Heart left ventricle (tissue), 16 donors: ENCODE measurements at regions not wholly inside any gene's neighbourhood (a gene's known extent, or its start where the extent isn't known, plus 50 kb on each side); places are given as distances from the start of the nearest gene placed in this dataset.

ENCODE experiments used
- ATAC-seq, 4 donors: fragments of 200-7000 bp; cut with Tn5 transposase; one replicate each; pipeline ENCODE4 v1.9.1; 2020 to 2022; ENCODE audit warnings: moderate library complexity in 4 of 4, mild to moderate bottlenecking in 3 of 4, moderate number of reproducible peaks in 1 of 4
- DNase-seq, 5 donors: peaks; one replicate each; pipeline ENCODE4 v3.0.0-alpha.2; 2020
- H3K27ac ChIP-seq, 12 donors: fragments of 200-600 bp; sonication (generic) in 4 of 12; one replicate each; pipeline versions ENCODE4 v1.5.0 to v1.8.0; 2016 to 2022; ENCODE audit warnings: mild to moderate bottlenecking in 2 of 12
- H3K27me3 ChIP-seq, 9 donors: fragments of 200-600 bp; sonication (generic) in 2 of 9; one replicate each; pipeline versions ENCODE4 v1.5.1 to v1.8.0; 2016 to 2022; ENCODE audit warnings: mild to moderate bottlenecking in 3 of 9
- H3K36me3 ChIP-seq, 9 donors: fragments of 200-600 bp; sonication (generic) in 2 of 9; one replicate each; pipeline versions ENCODE4 v1.5.0 to v1.8.0; 2018 to 2022; ENCODE audit warnings: mild to moderate bottlenecking in 2 of 9
- H3K4me1 ChIP-seq, 12 donors: fragments of 200-600 bp; sonication (generic) in 4 of 12; one replicate each; pipeline versions ENCODE4 v1.5.0 to v1.8.0; 2016 to 2022; ENCODE audit warnings: mild to moderate bottlenecking in 3 of 12
- H3K4me3 ChIP-seq, 12 donors: fragments of 200-600 bp; sonication (generic) in 4 of 12; one replicate each; pipeline versions ENCODE4 v1.5.0 to v1.8.0; 2017 to 2022; ENCODE audit warnings: mild to moderate bottlenecking in 9 of 12, moderate library complexity in 4 of 12
- H3K9me3 ChIP-seq, 12 donors: fragments of 200-600 bp; sonication (generic) in 4 of 12; one replicate each; pipeline versions ENCODE4 v1.5.0 to v1.8.0; 2016 to 2022; ENCODE audit warnings: mild to moderate bottlenecking in 1 of 12
- CTCF ChIP-seq, 12 donors: fragments of 200-600 bp; sonication (generic) in 4 of 12; IDR thresholded peaks; one replicate each; pipeline versions ENCODE4 v1.5.0 to v1.8.0; 2018 to 2022; ENCODE audit warnings: antibody characterized with exemption in 12 of 12, mild to moderate bottlenecking in 5 of 12
- POLR2A ChIP-seq, 2 donors: fragments of 450-650 bp; IDR thresholded peaks; one replicate each; pipeline ENCODE4 v1.6.1; 2017; ENCODE audit warnings: antibody characterized with exemption in 2 of 2, mild to moderate bottlenecking in 2 of 2, moderate library complexity in 2 of 2
- WGBS, 4 donors: extraction: QIAGEN DNeasy Blood & Tissue Kit in 2 of 4; methylation state at CpG; one replicate each; pipeline versions ENCODE4 v1.1.5 to v1.1.7; 2013 to 2018; 5-methylcytosine and 5-hydroxymethylcytosine counted together
- intact Hi-C, 10 donors: fragments of 100-400 bp; cut with DNase I; formaldehyde crosslinking; loops; one replicate each; pipeline versions ENCODE4 v1.11.1 to v1.14.2; 2022
- donor health status: ischemic (EF 13 %, LVEDD 7.1; RV severe dilation, severe dysfunction).
- donor health status: healthy with polysubstance abuse.
- donor health status: DM: no; HTN: yes; CAD: no.
- donor health status: DM: no; HTN: no; CAD: no.
- donor health status: ischemic (EF 25% LVEDD 6.9; RV normal size, moderate dysfunction).
- donor health status: ischemic (EF 25% LVEDD 5.7; RV mildly dilated, moderate dysfunction).
- donor health status: healthy.
- donor health status: DM: yes; HTN: yes; CAD: no.
- donor health status: ischemic (EF 35%, LVEDD 5.7; RV mildly dilated, moderate dysfunction).
- donor health status: nonischemic (EF 11% LVEDD 7.7; RV severe dilation, severe dysfunction).
- donor health status: DM: yes; HTN: yes; CAD: no.
- donor health status: PGD.
- donor health status: ischemic (EF 29% LVEDD 5.4; RV normal size, mild dysfunction).
- donor health status: nonischemic (EF 23%, LVEDD 6.1; RV moderate dilation, normal function).

GRCh38 chr17:52666264-52666663, 507.8 kb upstream of the CA10 start:
- ATAC-seq (no peak), DNase-seq (no peak)
- Histone ChIP-seq H3K9me3 (no peaks in the 10 kb centered on the region), H3K36me3 (no peaks in the 10 kb centered on the region), H3K4me3 (no peak overlapping the region), H3K27ac (no peak overlapping the region), H3K4me1 (no peaks in the 10 kb centered on the region), H3K27me3 (no peaks in the 10 kb centered on the region)
- WGBS, 4 donors = 70 to 81% (median 78%) methylated on average over 1 of the region's 1 CpG
- intact Hi-C loops = loop anchor here in 1 of 10 donors (10.0 kb wide), 1 partner anchor 61 kb away; no protein-coding TSS in a partner anchor
- no peak for TF ChIP-seq POLR2A (IDR thresholded peaks at IDR 0.05)
- TF ChIP-seq CTCF (IDR thresholded peaks at IDR 0.05) = no peak

- TF ChIP-seq POLR2A (IDR thresholded peaks at IDR 0.05) (no peak), CTCF (IDR thresholded peaks at IDR 0.05) (no peak)
- ATAC-seq (no peak), DNase-seq (no peak)
- no peaks in the 10 kb centered on the region for H3K4me1 ChIP-seq
- H3K36me3 ChIP-seq = no peaks in the 10 kb centered on the region
- H3K9me3 ChIP-seq = no peaks in the 10 kb centered on the region
- intact Hi-C loops = loop anchor here in 1 of 10 donors (10.0 kb wide), 1 partner anchor 56 kb away; no protein-coding TSS in a partner anchor
- H3K4me3 ChIP-seq = no peak overlapping the region
- no peak overlapping the region for H3K27ac ChIP-seq
- H3K27me3 ChIP-seq = no peaks in the 10 kb centered on the region
- 63 to 88% (median 69%) methylated on average over 2 of the region's 2 CpGs for WGBS, 4 donors
Observed at GRCh38 chr17:52660692-52661091, 502.2 kb upstream of the CA10 start.

- Histone ChIP-seq H3K27me3 (no peaks in the 10 kb centered on the region), H3K4me3 (no peak overlapping the region), H3K27ac (no peak overlapping the region), H3K36me3 (no peaks in the 10 kb centered on the region), H3K9me3 (no peaks in the 10 kb centered on the region), H3K4me1 (no peaks in the 10 kb centered on the region)
- no peak for TF ChIP-seq POLR2A (IDR thresholded peaks at IDR 0.05)
- TF ChIP-seq CTCF (IDR thresholded peaks at IDR 0.05) = no peak
- WGBS, 4 donors = 72 to 85% (median 78%) methylated on average over 1 of the region's 1 CpG
- ATAC-seq = no peak
- DNase-seq = no peak
- intact Hi-C loops = no loop called here
Observed at GRCh38 chr17:52653014-52653413, 494.5 kb upstream of the CA10 start.

GRCh38 chr17:52648995-52649394, 490.5 kb upstream of the CA10 start:
- no peaks in the 10 kb centered on the region for H3K4me1 ChIP-seq

More at GRCh38 chr17:52648995-52649394, 490.5 kb upstream of the CA10 start:
- H3K9me3 ChIP-seq = peaks cover 0 to 5% (median 0%) of the 10 kb centered on the region in 12 donors
- DNase-seq (no peak), ATAC-seq (no peak)
- TF ChIP-seq CTCF (IDR thresholded peaks at IDR 0.05) (no peak), POLR2A (IDR thresholded peaks at IDR 0.05) (no peak)
- intact Hi-C loops = no loop called here
- H3K36me3 ChIP-seq = no peaks in the 10 kb centered on the region
- WGBS, 4 donors = 45 to 60% (median 53%) methylated on average over 3 of the region's 3 CpGs
- H3K27ac ChIP-seq = no peak overlapping the region
- H3K4me3 ChIP-seq = no peak overlapping the region
- H3K27me3 ChIP-seq = peaks cover 0 to 4% (median 0%) of the 10 kb centered on the region in 9 donors
